Right ventricle myocardium superior (tissue), 1 donor: ENCODE measurements at regions not wholly inside any gene's neighbourhood (a gene's known extent, or its start where the extent isn't known, plus 50 kb on each side); places are given as distances from the start of the nearest gene placed in this dataset.

Experiments
- ATAC-seq: fragments of 200-7000 bp; cut with Tn5 transposase; one replicate; pipeline ENCODE4 v1.9.1; 2020; ENCODE audit warnings: mild to moderate bottlenecking; ENCODE audit not compliant: poor library complexity
- DNase-seq: peaks from one replicate; pipeline ENCODE4 v3.0.0-alpha.2; 2020
- intact Hi-C: fragments of 100-400 bp; cut with DNase I; formaldehyde crosslinking; loops from one replicate; pipeline ENCODE4 v1.11.2; 2022
- donor health status: DM: no; HTN: yes; CAD: no; lungs with severe emphysema.

DNA sequence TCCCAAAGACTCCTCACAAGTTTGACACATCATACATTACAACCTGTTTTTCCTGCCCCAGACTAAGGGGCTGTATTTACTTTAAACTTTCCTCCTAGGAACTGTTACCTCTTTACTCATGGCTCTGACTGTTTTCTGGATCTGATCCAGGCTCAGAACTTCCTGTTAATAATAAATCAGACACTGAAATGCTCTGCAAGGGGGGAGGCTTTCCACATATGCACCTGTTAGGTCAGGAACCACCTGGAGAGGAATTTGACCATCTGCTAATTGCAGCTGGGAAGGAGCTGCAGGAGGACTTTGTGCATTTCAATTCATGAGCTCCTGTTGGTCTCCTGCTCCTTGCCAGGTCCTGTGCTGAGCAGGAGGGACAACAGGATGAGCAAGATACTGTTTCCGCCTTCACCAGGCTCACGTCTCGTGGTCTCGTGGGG lies 476.9 kb upstream of the CDH5 start:
- DNase-seq, result no peak
- no peak for ATAC-seq
- intact Hi-C loops, result no loop called here

- intact Hi-C loops, result no loop called here
- DNase-seq (no peak), ATAC-seq (no peak)
Measured at GRCh38 chr16:65888201-65888600, 478.3 kb upstream of the CDH5 start.

DNA sequence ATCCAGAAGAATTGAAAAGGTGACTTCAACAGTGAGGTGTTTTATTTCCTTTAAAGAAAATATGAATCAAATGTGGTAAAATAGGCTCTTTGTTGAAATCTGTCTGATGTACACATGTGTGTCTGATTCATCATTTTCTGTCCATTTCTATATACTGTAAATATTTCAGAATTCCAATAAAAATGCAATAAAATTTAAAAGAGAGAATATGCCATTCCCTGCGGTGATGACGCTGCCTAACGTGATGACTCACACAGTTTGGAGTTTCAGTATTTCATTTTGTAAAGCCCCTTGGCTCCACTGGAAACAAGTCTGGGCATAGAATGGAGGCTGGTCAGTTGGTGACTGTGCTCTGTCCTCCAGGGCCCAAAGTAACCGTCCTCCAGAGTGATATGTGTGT lies 482.5 kb upstream of the CDH5 start:
- intact Hi-C loops, result no loop called here
- ATAC-seq (no peak), DNase-seq (no peak)

DNA sequence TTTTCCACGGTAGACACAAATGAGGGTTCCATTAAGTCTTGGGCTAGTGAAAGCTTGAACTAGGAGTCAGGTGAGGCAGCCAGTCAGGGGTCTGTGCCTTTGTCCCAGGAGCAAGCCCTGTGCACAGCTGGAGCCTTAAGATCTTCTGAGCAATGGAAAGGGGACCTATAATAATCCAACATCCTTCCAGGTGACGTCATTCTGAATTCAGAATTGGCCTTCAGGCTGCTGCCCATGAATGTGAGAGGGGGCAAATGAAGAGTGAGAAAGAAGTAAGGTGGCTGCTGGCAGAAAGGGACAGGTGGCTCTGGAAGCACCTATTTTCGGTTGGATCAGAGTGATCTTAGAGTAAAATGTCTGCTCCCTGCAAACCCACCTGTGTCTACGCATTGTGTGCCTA lies 488.1 kb upstream of the CDH5 start:
- DNase-seq (no peak), ATAC-seq (no peak)
- intact Hi-C loops, result no loop called here

DNA sequence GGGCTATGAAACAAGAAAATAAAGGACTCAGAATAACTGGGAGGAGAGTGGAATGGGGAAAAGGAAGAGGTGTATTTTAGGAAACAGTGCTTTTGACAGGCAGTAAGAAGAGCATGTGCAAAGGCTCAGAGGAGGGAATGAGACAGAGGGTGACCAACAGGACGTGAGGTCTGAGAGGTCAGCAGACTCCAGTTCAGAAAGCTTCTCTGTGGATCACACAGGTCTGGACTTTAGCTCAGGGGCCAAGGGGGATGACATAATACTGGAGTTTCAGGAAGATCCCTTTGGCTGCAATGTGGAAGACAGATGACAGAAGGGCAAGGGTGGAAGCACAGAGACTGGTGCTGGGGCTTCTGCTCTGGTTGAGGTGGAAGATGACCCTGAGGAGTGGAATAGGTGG lies 489.9 kb upstream of the CDH5 start:
- ATAC-seq (no peak), DNase-seq (no peak)
- intact Hi-C loops, result no loop called here

- ATAC-seq (no peak), DNase-seq (no peak)
- intact Hi-C loops, result no loop called here
Measured at GRCh38 chr16:65876056-65876408, 490.5 kb upstream of the CDH5 start.

- no peak for ATAC-seq
- DNase-seq, result no peak
- intact Hi-C loops, result no loop called here
Measured at GRCh38 chr16:65875381-65876055, 491.0 kb upstream of the CDH5 start.

DNA sequence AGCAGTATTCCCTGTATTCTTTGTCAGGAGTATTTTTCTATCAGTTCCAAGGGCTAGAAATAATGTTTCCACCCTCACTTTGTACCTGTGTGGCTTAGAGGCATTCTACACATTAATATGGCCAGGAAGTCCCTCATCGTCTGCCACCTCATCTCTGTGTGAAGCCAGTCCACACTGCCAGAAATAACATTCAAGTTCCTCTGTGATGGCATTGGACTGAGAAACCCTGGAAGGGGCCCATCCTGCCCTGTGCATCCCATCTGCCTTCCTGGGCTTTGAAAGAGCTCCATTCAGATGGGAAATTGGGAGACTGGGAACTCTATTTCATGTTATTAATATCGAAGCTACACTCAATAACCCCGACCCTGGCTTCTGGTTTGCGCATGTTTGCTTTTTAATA lies 497.2 kb upstream of the CDH5 start:
- intact Hi-C loops, result no loop called here
- ATAC-seq, result no peak
- no peak for DNase-seq

DNA sequence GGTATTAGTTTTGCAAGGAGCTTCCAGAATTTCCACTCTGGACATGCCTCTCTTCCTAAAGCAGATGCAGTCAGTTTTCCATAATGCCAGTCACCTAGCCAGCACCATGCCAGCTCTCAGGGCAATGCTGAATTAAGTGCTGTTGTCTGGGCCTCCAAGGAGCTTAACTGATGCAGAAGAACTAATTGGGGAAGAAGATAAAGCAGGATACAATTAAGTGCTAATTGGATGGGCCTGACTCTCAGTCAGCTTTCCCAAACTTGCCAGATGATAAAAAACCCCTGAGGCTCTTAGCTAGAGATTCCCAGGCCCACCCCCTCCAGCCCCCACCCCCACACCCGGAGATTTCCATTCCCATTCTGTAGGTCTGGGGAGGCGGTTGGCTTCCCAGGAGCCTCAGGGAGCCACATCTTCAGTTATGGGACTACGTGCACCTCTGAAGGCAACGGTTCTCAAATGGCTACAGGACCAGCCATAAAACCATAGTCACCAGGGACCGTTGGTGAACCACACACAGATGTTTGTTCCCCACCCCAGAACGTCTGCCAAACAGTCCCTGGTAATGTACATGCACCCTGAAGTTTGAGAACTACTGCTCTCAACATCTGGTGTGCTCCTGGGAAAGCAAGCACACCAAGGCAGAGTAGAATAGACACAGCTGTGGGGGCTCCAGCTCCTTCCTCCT lies 499.1 kb upstream of the CDH5 start:
- ATAC-seq (no peak), DNase-seq (no peak)
- intact Hi-C loops, result no loop called here

GRCh38 chr16:65863236-65863635 lies 503.3 kb upstream of the CDH5 start:
- intact Hi-C loops, result no loop called here
- ATAC-seq (no peak), DNase-seq (no peak)

DNA sequence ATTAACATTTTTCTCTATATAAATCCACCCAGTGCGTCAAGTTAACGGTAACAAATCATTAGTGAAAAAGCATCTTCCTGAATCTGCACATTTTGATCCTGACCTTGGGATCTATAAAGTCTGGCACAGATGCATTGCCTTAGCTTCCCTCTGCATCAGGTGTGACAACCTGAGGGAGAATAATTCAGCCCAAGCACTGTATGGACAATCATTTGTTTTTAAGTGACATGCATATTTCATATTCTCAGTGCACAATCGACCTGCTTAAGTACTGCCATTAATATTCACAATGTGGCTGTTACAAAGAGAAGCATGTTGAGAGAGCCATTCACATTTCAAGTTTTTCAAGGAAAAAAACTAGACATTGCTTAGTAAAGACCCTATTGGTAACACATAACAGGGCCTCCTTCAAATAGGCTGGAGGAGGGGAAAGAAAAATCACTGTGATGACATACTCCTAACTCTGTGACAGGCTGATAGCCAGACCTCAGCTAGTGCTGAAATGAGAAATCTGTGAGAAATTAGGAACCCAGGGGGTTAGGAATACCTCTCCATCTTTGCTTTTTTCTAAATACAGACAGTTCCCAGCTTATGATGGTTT lies 505.3 kb upstream of the CDH5 start:
- ATAC-seq (no peak), DNase-seq (no peak)
- intact Hi-C loops, result no loop called here

DNA sequence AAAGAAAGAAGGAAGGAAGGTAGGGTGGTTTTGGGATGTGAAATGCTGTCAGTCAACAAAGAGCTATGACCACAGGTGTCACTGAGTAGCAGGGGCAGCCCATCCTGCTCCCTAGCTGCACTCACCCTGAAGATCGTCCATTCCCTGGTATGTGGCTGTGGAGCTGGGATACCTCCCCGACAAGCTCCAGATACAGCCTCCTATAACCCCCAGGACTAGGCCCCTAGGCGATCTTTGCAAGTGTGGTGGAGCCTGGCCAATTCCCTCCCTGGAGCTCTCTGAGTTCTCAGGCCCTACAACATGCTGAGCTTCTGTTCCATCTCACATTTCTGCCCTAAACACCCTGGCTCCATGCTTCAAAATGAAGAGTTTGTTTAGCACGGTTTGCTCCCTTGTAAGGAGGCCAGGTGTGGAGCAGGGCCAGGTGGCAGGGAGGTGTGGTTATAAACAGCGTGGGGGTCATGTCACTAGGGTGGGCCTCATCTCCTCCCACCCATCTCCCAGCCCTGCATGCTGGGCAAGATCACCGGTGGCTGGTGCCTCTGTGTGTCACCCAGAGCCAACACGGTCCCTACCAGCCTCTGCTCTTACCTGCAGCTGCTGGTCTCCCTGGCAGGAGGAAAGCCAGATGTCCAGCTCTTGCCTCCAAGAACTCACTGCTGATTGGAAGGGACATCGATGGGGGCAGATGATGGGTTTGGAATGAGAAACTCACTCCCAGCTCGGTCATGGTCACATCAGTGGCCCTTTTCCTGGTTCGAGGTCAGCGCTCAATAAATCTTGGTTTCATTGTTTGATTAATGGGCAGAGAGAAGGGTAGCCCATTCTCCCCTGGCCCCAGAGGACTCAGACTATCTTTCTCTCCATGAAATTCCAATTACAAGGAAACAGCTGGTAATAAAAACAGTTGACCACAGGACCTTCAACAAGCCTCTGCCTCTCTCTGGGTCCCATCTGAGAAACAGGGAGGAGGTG lies 511.0 kb upstream of the CDH5 start:
- no peak for ATAC-seq
- intact Hi-C loops, result no loop called here

GRCh38 chr16:65846210-65846602 lies 520.3 kb upstream of the CDH5 start:
- no peak for ATAC-seq
- intact Hi-C loops, result no loop called here
- no peak for DNase-seq

More for the DNA sequence above, 511.0 kb upstream of the CDH5 start:
- no peak for DNase-seq

DNA sequence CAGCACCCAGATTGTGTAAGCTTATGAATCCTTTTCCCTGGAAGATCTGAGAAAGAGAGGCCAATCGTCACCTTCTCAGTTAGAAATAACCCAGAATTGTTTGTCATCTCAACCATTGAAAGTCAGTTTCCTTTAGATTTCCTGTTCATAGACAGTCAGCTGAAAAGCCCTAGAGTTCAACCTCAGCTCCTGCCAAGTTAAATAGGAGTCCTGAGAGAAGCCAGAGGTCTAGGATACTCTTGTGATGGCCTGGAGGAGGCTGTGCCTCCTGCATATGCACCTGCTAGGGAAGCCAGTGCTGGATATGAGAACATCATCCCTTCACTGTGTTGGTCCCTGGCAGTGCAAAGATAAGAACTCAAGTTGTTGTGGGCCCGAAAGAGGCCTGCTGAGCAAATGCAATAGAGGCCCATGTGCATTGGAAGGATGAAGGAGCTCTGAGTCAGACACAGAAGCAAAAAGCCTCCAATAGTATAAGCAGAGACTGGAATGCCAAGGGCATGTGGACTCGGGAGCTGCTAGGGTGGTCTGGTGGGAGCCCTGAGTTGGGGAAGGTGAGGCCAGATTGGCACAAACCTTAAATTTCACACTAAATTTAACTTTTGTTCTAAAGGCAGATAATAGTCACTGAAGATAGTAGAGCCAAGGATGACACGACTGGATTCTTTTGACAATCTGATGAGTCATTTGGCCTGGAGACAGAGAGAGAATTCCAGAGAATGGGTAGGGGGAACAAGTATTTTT lies 520.9 kb upstream of the CDH5 start:
- ATAC-seq (no peak), DNase-seq (no peak)
- intact Hi-C loops, result no loop called here

DNA sequence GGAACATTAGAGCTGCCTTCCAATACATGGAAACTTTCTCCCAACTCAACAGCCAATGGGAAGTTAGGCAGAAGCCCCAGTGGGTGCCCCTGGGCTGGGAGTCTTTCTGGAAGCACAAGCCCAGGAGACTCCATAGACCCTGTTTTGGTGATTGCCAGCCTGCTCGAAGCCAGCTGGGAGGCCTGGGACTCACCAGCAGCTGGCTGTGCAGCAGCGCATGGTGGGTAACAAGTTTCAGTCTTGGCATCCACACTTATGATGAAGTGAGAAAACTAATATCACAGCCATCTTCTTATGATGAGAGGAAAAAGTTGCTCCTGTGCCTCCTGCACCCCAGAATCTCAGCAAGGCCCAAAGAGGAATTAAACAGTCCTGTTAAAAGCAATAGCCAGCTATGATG lies 522.5 kb upstream of the CDH5 start:
- no peak for DNase-seq
- intact Hi-C loops, result no loop called here
- ATAC-seq, result no peak

GRCh38 chr16:65842067-65842466 lies 524.4 kb upstream of the CDH5 start:
- ATAC-seq (no peak), DNase-seq (no peak)
- intact Hi-C loops, result no loop called here

DNA sequence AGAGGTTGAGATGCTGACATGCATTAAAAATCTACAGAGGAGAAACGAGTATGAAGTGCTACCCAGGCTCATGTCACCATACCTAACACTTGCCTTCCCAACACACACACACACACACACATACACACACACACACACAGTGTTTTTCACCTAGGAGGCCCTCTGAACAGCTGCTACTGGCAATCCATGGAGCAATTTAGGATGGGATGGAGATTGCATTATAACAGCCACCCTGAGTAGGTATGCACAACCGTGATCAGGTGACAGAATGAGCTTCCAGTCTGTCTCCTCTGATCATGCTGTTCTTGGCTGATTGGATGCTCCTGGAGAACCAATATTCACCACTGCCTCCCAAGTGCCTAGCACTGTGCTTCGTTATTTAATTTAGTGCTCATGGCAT lies 528.5 kb upstream of the CDH5 start:
- intact Hi-C loops, result no loop called here
- ATAC-seq (no peak), DNase-seq (no peak)

- no peak for DNase-seq
- intact Hi-C loops, result no loop called here
- ATAC-seq, result no peak
Measured at GRCh38 chr16:65837464-65837863, 529.0 kb upstream of the CDH5 start.

DNA sequence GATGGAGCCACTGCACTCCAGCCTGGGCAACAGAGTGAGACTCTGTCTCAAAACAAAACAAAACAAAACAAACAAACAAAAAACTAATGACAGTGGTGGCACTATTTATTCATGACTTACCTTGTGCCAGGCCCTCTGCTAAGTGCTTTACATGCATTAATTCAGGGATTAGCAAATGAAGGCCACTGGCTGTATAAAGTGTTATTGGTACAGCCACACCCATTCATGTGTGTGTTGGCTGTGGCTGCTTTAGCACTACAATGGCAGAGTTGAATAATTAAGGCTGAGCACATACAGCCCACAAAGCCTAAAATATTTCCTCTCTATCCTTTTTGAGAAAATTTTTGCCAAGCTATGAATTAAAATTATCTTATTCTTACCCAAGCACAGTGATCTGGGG lies 531.8 kb upstream of the CDH5 start:
- ATAC-seq (no peak), DNase-seq (no peak)
- intact Hi-C loops, result no loop called here
